H1 (cell line): ENCODE measurements at regions not wholly inside any gene's neighbourhood (a gene's known extent, or its start where the extent isn't known, plus 50 kb on each side); places are given as distances from the start of the nearest gene placed in this dataset.
A peak's percentile ranks its signal among the peaks of the same experiment; 100 is the strongest.

ENCODE experiments used
- CTCF ChIA-PET: fragments of 300-600 bp; sonication (Branson Sonifier 250); formaldehyde crosslinking; loops from one replicate; lab custom pipeline; 2021; ENCODE audit not compliant: partially characterized antibody; lab: Charles Lee
- POLR2A ChIA-PET: fragments of 300-600 bp; sonication (Branson Sonifier 250); formaldehyde crosslinking; loops from one replicate; lab custom pipeline; 2021; ENCODE audit warnings: inconsistent platforms; ENCODE audit not compliant: partially characterized antibody; lab: Charles Lee
- DNase-seq, 2 experiments: peaks; one replicate each; pipeline versions ENCODE4 v3.0.0 to v3.0.0-alpha.2; 2010 to 2022; ENCODE audit warnings: low spot score in 2 of 2, low read depth in 1 of 2, mixed read lengths in 1 of 2
- FAIRE-seq: peaks from 2 replicates; lab custom pipeline; 2011; peaks lifted over from hg19 to GRCh38; lab: Jason Lieb, UNC
- H2AFZ ChIP-seq: 2 replicates; pipeline ENCODE4 v1.8.1; 2012; ENCODE audit warnings: low read length, inconsistent platforms
- H2AK5ac ChIP-seq: 2 replicates; pipeline ENCODE4 v1.6.1; 2013; ENCODE audit warnings: low read depth, low read length
- H2BK120ac ChIP-seq: replicated peaks from 2 replicates; pipeline ENCODE3; 2013; ENCODE audit warnings: low read depth, low read length, inconsistent platforms
- H2BK12ac ChIP-seq: 2 replicates; pipeline ENCODE4 v1.6.1; 2013; ENCODE audit warnings: low read depth, low read length
- H2BK15ac ChIP-seq: 2 replicates; pipeline ENCODE4 v1.6.1; 2013; ENCODE audit warnings: low read length
- H2BK20ac ChIP-seq: 2 replicates; pipeline ENCODE4 v1.6.1; 2013; ENCODE audit warnings: low read length
- H2BK5ac ChIP-seq: 2 replicates; pipeline ENCODE4 v1.6.1; 2013; ENCODE audit warnings: low read depth, low read length
- H3K14ac ChIP-seq: 2 replicates; pipeline ENCODE4 v1.6.1; 2013; ENCODE audit warnings: inconsistent platforms; ENCODE audit not compliant: insufficient read length
- H3K18ac ChIP-seq: 2 replicates; pipeline ENCODE4 v1.6.1; 2013; ENCODE audit warnings: low read length; ENCODE audit errors: extremely low read depth
- H3K23ac ChIP-seq: 2 replicates; pipeline ENCODE4 v1.6.1; 2013; ENCODE audit warnings: inconsistent platforms; ENCODE audit not compliant: insufficient read length
- H3K23me2 ChIP-seq: 2 replicates; pipeline ENCODE4 v1.6.1; 2013; ENCODE audit warnings: low read depth, low read length
- H3K27ac ChIP-seq: 2 replicates; pipeline ENCODE4 v1.6.1; 2011; ENCODE audit warnings: low read depth, low read length, inconsistent platforms
- H3K27me3 ChIP-seq, 4 experiments: replicated peaks in 1 of 4; 1 replicate in 1 of 4; 2 replicates in 3 of 4; pipeline versions ENCODE4 v1.6.1 to v1.8.1; 2011 to 2013; ENCODE audit warnings: low read length in 3 of 4, mild to moderate bottlenecking in 3 of 4, inconsistent platforms in 2 of 4, mixed read lengths in 2 of 4, moderate library complexity in 1 of 4; ENCODE audit not compliant: control insufficient read depth in 3 of 4, insufficient read depth in 3 of 4; ENCODE audit errors: extremely low read depth in 1 of 4
- H3K36me3 ChIP-seq, 4 experiments: 2 replicates each; pipeline versions ENCODE4 v1.6.1 to v1.8.1; 2011 to 2013; ENCODE audit warnings: mild to moderate bottlenecking in 4 of 4, low read length in 3 of 4, moderate library complexity in 2 of 4, control low read depth in 1 of 4, inconsistent platforms in 1 of 4; ENCODE audit not compliant: insufficient read depth in 4 of 4, control insufficient read depth in 2 of 4
- H3K4ac ChIP-seq: replicated peaks from 2 replicates; pipeline ENCODE3; 2013; ENCODE audit warnings: low read length, low read depth, mixed read lengths, inconsistent platforms; ENCODE audit not compliant: insufficient read length
- H3K4me1 ChIP-seq, 4 experiments: replicated peaks in 1 of 4; 1 replicate in 1 of 4; 2 replicates in 3 of 4; pipeline versions ENCODE4 v1.6.1 to v1.8.1; 2011 to 2013; ENCODE audit warnings: low read length in 3 of 4, inconsistent platforms in 2 of 4, mixed read lengths in 1 of 4; ENCODE audit not compliant: insufficient read depth in 4 of 4, control insufficient read depth in 3 of 4
- H3K4me2 ChIP-seq, 2 experiments: 2 replicates each; pipeline versions ENCODE4 v1.6.1 to v1.8.1; 2011 to 2013; ENCODE audit warnings: low read depth in 2 of 2, low read length in 2 of 2, control low read depth in 1 of 2, inconsistent platforms in 1 of 2, mild to moderate bottlenecking in 1 of 2; ENCODE audit not compliant: insufficient read depth in 1 of 2
- H3K4me3 ChIP-seq, 4 experiments: fragments of 200-600, 300-600 bp in 1 of 4; sonication (generic), shearing (Covaris generic), sonication (Bioruptor Twin) in 1 of 4; 2 replicates each; pipeline versions ENCODE4 v1.5.1 to v1.8.1; 2011 to 2016; ENCODE audit warnings: low read length in 4 of 4, low read depth in 3 of 4, control low read depth in 2 of 4, inconsistent platforms in 2 of 4, mild to moderate bottlenecking in 2 of 4, mixed read lengths in 1 of 4, moderate library complexity in 1 of 4; ENCODE audit not compliant: insufficient read depth in 2 of 4; ENCODE audit errors: extremely low read depth in 1 of 4
- H3K56ac ChIP-seq: replicated peaks from 2 replicates; pipeline ENCODE3; 2013; ENCODE audit warnings: low read depth, mild to moderate bottlenecking, mixed read lengths, low read length, inconsistent platforms; ENCODE audit not compliant: insufficient read length
- H3K79me1 ChIP-seq: 2 replicates; pipeline ENCODE4 v1.6.1; 2013; ENCODE audit warnings: low read depth, low read length, control low read depth
- H3K79me2 ChIP-seq, 2 experiments: 2 replicates each; pipeline versions ENCODE4 v1.6.1 to v1.8.1; 2012 to 2013; ENCODE audit warnings: low read length in 2 of 2, mild to moderate bottlenecking in 2 of 2, inconsistent platforms in 1 of 2; ENCODE audit not compliant: insufficient read depth in 2 of 2, control insufficient read depth in 1 of 2
- H3K9ac ChIP-seq, 4 experiments: replicated peaks in 1 of 4; 1 replicate in 1 of 4; 2 replicates in 3 of 4; pipeline versions ENCODE4 v1.6.1 to v1.8.1; 2011 to 2013; ENCODE audit warnings: low read depth in 3 of 4, low read length in 3 of 4, control low read depth in 2 of 4, mild to moderate bottlenecking in 2 of 4, moderate library complexity in 2 of 4, inconsistent platforms in 1 of 4; ENCODE audit errors: extremely low read depth in 1 of 4
- H3K9me3 ChIP-seq, 2 experiments: 2 replicates each; pipeline versions ENCODE4 v1.6.1 to v1.8.1; 2012 to 2013; ENCODE audit warnings: mild to moderate bottlenecking in 2 of 2, moderate library complexity in 2 of 2, control low read depth in 1 of 2, inconsistent platforms in 1 of 2, low read depth in 1 of 2, low read length in 1 of 2, mixed read lengths in 1 of 2; ENCODE audit not compliant: insufficient read depth in 2 of 2
- H4K20me1 ChIP-seq, 2 experiments: replicated peaks in 1 of 2; 2 replicates each; pipeline versions ENCODE3 to v1.8.1; 2011 to 2013; ENCODE audit warnings: inconsistent platforms in 2 of 2, low read length in 2 of 2, mild to moderate bottlenecking in 1 of 2; ENCODE audit not compliant: insufficient read depth in 2 of 2, control insufficient read depth in 1 of 2
- H4K5ac ChIP-seq: 2 replicates; pipeline ENCODE4 v1.6.1; 2013; ENCODE audit warnings: low read length, low read depth, mixed read lengths, inconsistent platforms; ENCODE audit not compliant: insufficient read length
- H4K8ac ChIP-seq: 2 replicates; pipeline ENCODE4 v1.8.0; 2013; ENCODE audit warnings: mild to moderate bottlenecking, moderate library complexity, low read length, inconsistent platforms; ENCODE audit not compliant: insufficient read depth; ENCODE audit errors: extremely low read depth
- H4K91ac ChIP-seq: replicated peaks from 2 replicates; pipeline ENCODE3; 2013; ENCODE audit warnings: low read length, mixed read lengths, inconsistent platforms; ENCODE audit not compliant: insufficient read length
- GTF2F1 ChIP-seq: IDR thresholded peaks from 2 replicates; pipeline ENCODE4 v1.6.1; 2012; ENCODE audit warnings: low read depth, low read length, improper control_type of control experiment, borderline replicate concordance
- KDM4A ChIP-seq: IDR thresholded peaks from one replicate; pipeline ENCODE4 v1.7.1; 2012; ENCODE audit warnings: low read depth, mild to moderate bottlenecking, moderate library complexity, low read length, inconsistent platforms; ENCODE audit not compliant: severe bottlenecking
- RAD21 ChIP-seq, 2 experiments: IDR thresholded peaks in 1 of 2; conservative IDR thresholded peaks in 1 of 2; 2 replicates each; pipeline ENCODE4 v1.6.1; 2011; ENCODE audit warnings: low read depth in 2 of 2, low read length in 2 of 2, improper control_type of control experiment in 1 of 2, inconsistent platforms in 1 of 2, mild to moderate bottlenecking in 1 of 2, moderate library complexity in 1 of 2
- RNF2 ChIP-seq: fragments of 200-900, 300-1000 bp; sonication (generic); IDR thresholded peaks from 2 replicates; pipeline ENCODE4 v1.7.1; 2016; ENCODE audit warnings: borderline replicate concordance, low read depth, mild to moderate bottlenecking, antibody characterized with exemption, low read length; ENCODE audit not compliant: poor library complexity, severe bottlenecking; ENCODE audit errors: missing control alignments
- TEAD4 ChIP-seq: IDR thresholded peaks from 2 replicates; pipeline ENCODE4 v1.6.1; 2012; ENCODE audit warnings: low read depth, low read length, inconsistent platforms, mixed read lengths
- WGBS, 2 experiments: shearing (Covaris generic) in 1 of 2; methylation state at CpG; one replicate each; pipeline versions ENCODE4 v1.1.6 to v1.1.7; 2013 to 2015; ENCODE audit warnings: low lambda C conversion rate in 2 of 2, mixed read lengths in 2 of 2, inconsistent platforms in 1 of 2, low coverage in 1 of 2, missing lambda C conversion rate in 1 of 2; ENCODE audit not compliant: insufficient replicate concordance in 2 of 2, insufficient coverage in 1 of 2, insufficient read length in 1 of 2; ENCODE audit errors: extremely low coverage in 1 of 2, missing lambda C conversion rate in 1 of 2; 5-methylcytosine and 5-hydroxymethylcytosine counted together
- TF ChIP-seq, protein P1 (sequence below): IDR thresholded peaks from 2 replicates; pipeline ENCODE4 v1.6.1; 2012; ENCODE audit warnings: inconsistent platforms

DNA sequence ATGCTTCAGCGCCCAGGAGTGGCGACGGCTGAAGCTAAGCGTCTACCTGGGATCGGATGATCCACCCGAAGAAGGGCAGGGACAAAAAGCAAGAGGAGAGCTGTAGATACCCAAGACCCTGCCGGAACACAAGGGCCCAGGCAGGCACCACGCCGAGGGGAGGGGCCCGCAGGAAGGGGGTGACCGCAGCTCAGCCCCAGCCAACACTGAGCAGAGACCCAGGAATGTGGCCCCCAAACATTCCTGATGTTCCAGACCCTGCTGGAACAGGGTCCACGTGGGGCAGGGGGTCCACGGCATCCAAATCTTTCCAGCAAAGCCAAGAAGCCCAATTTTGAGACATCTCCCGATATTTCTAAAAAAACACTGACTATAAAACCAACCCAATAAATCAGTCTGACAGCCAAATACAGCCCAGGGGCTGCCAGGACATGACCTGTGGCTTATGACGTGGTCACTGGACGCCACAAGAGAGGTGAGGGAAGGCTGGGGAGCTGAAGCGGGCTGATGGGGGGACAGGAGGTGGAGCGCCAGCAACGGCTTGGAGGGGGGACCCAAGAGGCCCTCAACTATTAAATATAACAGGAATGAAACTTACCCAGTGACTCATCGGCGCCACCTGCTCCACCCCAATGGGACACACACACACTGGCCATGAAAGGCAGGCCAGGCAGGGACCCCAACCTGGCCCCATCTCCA, 58.9 kb downstream of the NCOR2 start:
- Histone ChIP-seq H4K91ac (no peak overlapping the region), H3K14ac (no peak overlapping the region), H4K20me1 (peaks cover 27 to 33% of the 10 kb centered on the region in 2 experiments), H3K4ac (no peak overlapping the region), H3K4me2 (no peak overlapping the region), H4K8ac (peak overlapping the region; percentile 1; the same call in 1 of the 2 replicates), H3K27ac (0 out of 2 replicates have a peak overlapping the region, but pooled peaks have one; percentile 3), H3K18ac (peak overlapping the region; percentile 85; the same call in 1 of the 2 replicates), H2BK5ac (peak overlapping the region; percentile 13; the same call in 1 of the 2 replicates), H3K4me3 (no peak overlapping the region), H3K9me3 (no peaks in the 10 kb centered on the region), H2AK5ac (peak overlapping the region; percentile 45; the same call in 1 of the 2 replicates), H2BK20ac (peak overlapping the region; percentile 48; the same call in 1 of the 2 replicates), H2AFZ (no peak overlapping the region), H3K56ac (no peak overlapping the region), H2BK120ac (no peak overlapping the region), H3K36me3 (peaks cover 0 to 6% (median 0%) of the 10 kb centered on the region in 4 experiments; a peak in 1 of 8 replicates), H3K23ac (no peak overlapping the region), H3K27me3 (no peaks in the 10 kb centered on the region), H3K23me2 (peaks cover 4% of the 10 kb centered on the region; the same call in 1 of the 2 replicates), H2BK12ac (peak overlapping the region; percentile 75), H3K4me1 (peaks cover 10 to 82% (median 54%) of the 10 kb centered on the region in 4 experiments), H3K9ac (no peak overlapping the region), H2BK15ac (peak overlapping the region; percentile 88; the same call in 1 of the 2 replicates), H3K79me2 (peaks cover 10 to 94% of the 10 kb centered on the region in 2 experiments), H3K79me1 (peaks cover 39% of the 10 kb centered on the region), H4K5ac (no peak overlapping the region)
- 82% methylated on average over 21 of the region's 21 CpGs; no CpG with 5 or more reads in 1 of the 2 experiments for WGBS, 2 experiments
- FAIRE-seq (no peak), DNase-seq (no peak)
- CTCF ChIA-PET = interaction anchor here (0.6 to 5.5 kb wide), 24 partner anchors 8 to 256 kb away, joined by 3 to 39 read pairs (median 4); no protein-coding TSS in a partner anchor
- POLR2A ChIA-PET = interaction anchor here (1.1 to 2.1 kb wide), 5 partner anchors 9 to 53 kb away, joined by 3 to 7 read pairs (median 3); no protein-coding TSS in a partner anchor
- TF ChIP-seq RAD21 (IDR thresholded peaks at IDR 0.05 in 1 of 2, conservative IDR thresholded peaks at IDR 0.05 in 1 of 2; ENCODE audit: low read depth in 2 of 2, low read length in 2 of 2) (0 out of 4 replicates have a peak, but pooled peaks of 1 of the 2 experiments have one; percentile 12), GTF2F1 (no peak), KDM4A (no peak), RNF2 (no peak), TEAD4 (peak; percentile 58; the same call in 1 of the 2 replicates)
- TF ChIP-seq, protein P1, sequence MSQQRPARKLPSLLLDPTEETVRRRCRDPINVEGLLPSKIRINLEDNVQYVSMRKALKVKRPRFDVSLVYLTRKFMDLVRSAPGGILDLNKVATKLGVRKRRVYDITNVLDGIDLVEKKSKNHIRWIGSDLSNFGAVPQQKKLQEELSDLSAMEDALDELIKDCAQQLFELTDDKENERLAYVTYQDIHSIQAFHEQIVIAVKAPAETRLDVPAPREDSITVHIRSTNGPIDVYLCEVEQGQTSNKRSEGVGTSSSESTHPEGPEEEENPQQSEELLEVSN = no peak
